ENCODE measurements at regions not wholly inside any gene's neighbourhood (a gene's known extent, or its start where the extent isn't known, plus 50 kb on each side); places are given as distances from the start of the nearest gene placed in this dataset.

- no peak overlapping the region for H3K27ac Mint-ChIP-seq
- DNase-seq (ENCODE audit: low spot score) = no peak
- H3K4me3 Mint-ChIP-seq = no peak overlapping the region
- H3K9me3 Mint-ChIP-seq = no peaks in the 10 kb centered on the region
- H3K27me3 Mint-ChIP-seq (ENCODE audit: low read depth) = no peaks in the 10 kb centered on the region
- H3K36me3 Mint-ChIP-seq (ENCODE audit: low read depth) = no peaks in the 10 kb centered on the region
- no peaks in the 10 kb centered on the region for H3K4me1 Mint-ChIP-seq (ENCODE audit: low read depth)
Observed at GRCh38 chrY:14139521-14139920, 83.5 kb downstream of the VCY1B start.

GRCh38 chrY:14145614-14146013 is 89.6 kb downstream of the VCY1B start:
- Mint-ChIP-seq H3K36me3 (ENCODE audit: low read depth) (no peaks in the 10 kb centered on the region), H3K4me1 (ENCODE audit: low read depth) (no peaks in the 10 kb centered on the region), H3K27ac (no peak overlapping the region), H3K9me3 (no peaks in the 10 kb centered on the region), H3K4me3 (no peak overlapping the region), H3K27me3 (ENCODE audit: low read depth) (no peaks in the 10 kb centered on the region)
- no peak for DNase-seq (ENCODE audit: low spot score)

GRCh38 chrY:14182776-14183175 is 126.7 kb downstream of the VCY1B start:
- Mint-ChIP-seq H3K4me3 (no peak overlapping the region), H3K4me1 (ENCODE audit: low read depth) (no peaks in the 10 kb centered on the region), H3K36me3 (ENCODE audit: low read depth) (no peaks in the 10 kb centered on the region), H3K27ac (no peak overlapping the region), H3K27me3 (ENCODE audit: low read depth) (no peaks in the 10 kb centered on the region), H3K9me3 (no peaks in the 10 kb centered on the region)
- no peak for DNase-seq (ENCODE audit: low spot score)

GRCh38 chrY:14222014-14222413 is 166.0 kb downstream of the VCY1B start:
- Mint-ChIP-seq H3K4me1 (ENCODE audit: low read depth) (no peaks in the 10 kb centered on the region), H3K9me3 (no peaks in the 10 kb centered on the region), H3K4me3 (no peak overlapping the region), H3K27me3 (ENCODE audit: low read depth) (no peaks in the 10 kb centered on the region), H3K36me3 (ENCODE audit: low read depth) (no peaks in the 10 kb centered on the region), H3K27ac (no peak overlapping the region)
- no peak for DNase-seq (ENCODE audit: low spot score)

- H3K36me3 Mint-ChIP-seq (ENCODE audit: low read depth) = no peaks in the 10 kb centered on the region
- H3K4me3 Mint-ChIP-seq = no peak overlapping the region
- no peaks in the 10 kb centered on the region for H3K27me3 Mint-ChIP-seq (ENCODE audit: low read depth)
- no peak overlapping the region for H3K27ac Mint-ChIP-seq
- no peak for DNase-seq (ENCODE audit: low spot score)
- H3K4me1 Mint-ChIP-seq (ENCODE audit: low read depth) = no peaks in the 10 kb centered on the region
- H3K9me3 Mint-ChIP-seq = no peaks in the 10 kb centered on the region
Observed at GRCh38 chrY:14231703-14232102, 175.7 kb downstream of the VCY1B start.

GRCh38 chrY:14235070-14235469 is 179.0 kb downstream of the VCY1B start:
- no peaks in the 10 kb centered on the region for H3K27me3 Mint-ChIP-seq (ENCODE audit: low read depth)
- H3K4me1 Mint-ChIP-seq (ENCODE audit: low read depth) = no peaks in the 10 kb centered on the region
- H3K4me3 Mint-ChIP-seq = no peak overlapping the region
- H3K36me3 Mint-ChIP-seq (ENCODE audit: low read depth) = no peaks in the 10 kb centered on the region
- H3K27ac Mint-ChIP-seq = no peak overlapping the region
- no peak for DNase-seq (ENCODE audit: low spot score)
- no peaks in the 10 kb centered on the region for H3K9me3 Mint-ChIP-seq

GRCh38 chrY:14238277-14238676 is 182.2 kb downstream of the VCY1B start:
- no peak overlapping the region for H3K27ac Mint-ChIP-seq
- H3K4me3 Mint-ChIP-seq = no peak overlapping the region
- no peak for DNase-seq (ENCODE audit: low spot score)
- H3K27me3 Mint-ChIP-seq (ENCODE audit: low read depth) = no peaks in the 10 kb centered on the region
- H3K9me3 Mint-ChIP-seq = no peaks in the 10 kb centered on the region
- no peaks in the 10 kb centered on the region for H3K36me3 Mint-ChIP-seq (ENCODE audit: low read depth)
- no peaks in the 10 kb centered on the region for H3K4me1 Mint-ChIP-seq (ENCODE audit: low read depth)

GRCh38 chrY:14246948-14247347 is 190.9 kb downstream of the VCY1B start:
- Mint-ChIP-seq H3K27me3 (ENCODE audit: low read depth) (no peaks in the 10 kb centered on the region), H3K4me1 (ENCODE audit: low read depth) (no peaks in the 10 kb centered on the region)

GRCh38 chrY:14248878-14249576 is 193.0 kb downstream of the VCY1B start:
- H3K4me3 Mint-ChIP-seq = no peak overlapping the region
- no peaks in the 10 kb centered on the region for H3K27me3 Mint-ChIP-seq (ENCODE audit: low read depth)
- H3K9me3 Mint-ChIP-seq = no peaks in the 10 kb centered on the region
- no peaks in the 10 kb centered on the region for H3K4me1 Mint-ChIP-seq (ENCODE audit: low read depth)
- DNase-seq (ENCODE audit: low spot score) = no peak
- H3K27ac Mint-ChIP-seq = no peak overlapping the region
- H3K36me3 Mint-ChIP-seq (ENCODE audit: low read depth) = no peaks in the 10 kb centered on the region

More at GRCh38 chrY:14246948-14247347, 190.9 kb downstream of the VCY1B start:
- Mint-ChIP-seq H3K4me3 (no peak overlapping the region), H3K27ac (no peak overlapping the region), H3K9me3 (no peaks in the 10 kb centered on the region), H3K36me3 (ENCODE audit: low read depth) (no peaks in the 10 kb centered on the region)
- DNase-seq (ENCODE audit: low spot score) = no peak

GRCh38 chrY:14255965-14256816 is 200.2 kb downstream of the VCY1B start:
- H3K27ac Mint-ChIP-seq = peak overlapping the region; percentile 75

GRCh38 chrY:14256817-14257168 is 200.8 kb downstream of the VCY1B start:
- no peak for DNase-seq (ENCODE audit: low spot score)
- no peaks in the 10 kb centered on the region for H3K36me3 Mint-ChIP-seq (ENCODE audit: low read depth)
- peak overlapping the region; percentile 75 for H3K27ac Mint-ChIP-seq
- peak overlapping the region; percentile 64 for H3K4me3 Mint-ChIP-seq
- H3K27me3 Mint-ChIP-seq (ENCODE audit: low read depth) = no peaks in the 10 kb centered on the region
- peaks cover 4% of the 10 kb centered on the region for H3K4me1 Mint-ChIP-seq (ENCODE audit: low read depth)
- no peaks in the 10 kb centered on the region for H3K9me3 Mint-ChIP-seq

More at GRCh38 chrY:14255965-14256816, 200.2 kb downstream of the VCY1B start:
- peaks cover 4% of the 10 kb centered on the region for H3K4me1 Mint-ChIP-seq (ENCODE audit: low read depth)
- H3K4me3 Mint-ChIP-seq = peak overlapping the region; percentile 64
- H3K9me3 Mint-ChIP-seq = no peaks in the 10 kb centered on the region
- no peak for DNase-seq (ENCODE audit: low spot score)
- no peaks in the 10 kb centered on the region for H3K27me3 Mint-ChIP-seq (ENCODE audit: low read depth)
- H3K36me3 Mint-ChIP-seq (ENCODE audit: low read depth) = no peaks in the 10 kb centered on the region

- Mint-ChIP-seq H3K27ac (no peak overlapping the region), H3K9me3 (peaks cover 5% of the 10 kb centered on the region), H3K4me3 (no peak overlapping the region), H3K27me3 (ENCODE audit: low read depth) (no peaks in the 10 kb centered on the region), H3K4me1 (ENCODE audit: low read depth) (no peaks in the 10 kb centered on the region), H3K36me3 (ENCODE audit: low read depth) (no peaks in the 10 kb centered on the region)
- no peak for DNase-seq (ENCODE audit: low spot score)
Observed at GRCh38 chrY:14277029-14277428, 221.0 kb downstream of the VCY1B start.

- Mint-ChIP-seq H3K4me1 (ENCODE audit: low read depth) (no peaks in the 10 kb centered on the region), H3K9me3 (no peaks in the 10 kb centered on the region), H3K4me3 (no peak overlapping the region), H3K27ac (no peak overlapping the region), H3K27me3 (ENCODE audit: low read depth) (no peaks in the 10 kb centered on the region), H3K36me3 (ENCODE audit: low read depth) (no peaks in the 10 kb centered on the region)
- no peak for DNase-seq (ENCODE audit: low spot score)
Observed at GRCh38 chrY:14290656-14291375, 233.5 kb upstream of the NLGN4Y start.

- H3K27ac Mint-ChIP-seq = no peak overlapping the region
- no peaks in the 10 kb centered on the region for H3K4me1 Mint-ChIP-seq (ENCODE audit: low read depth)
- DNase-seq (ENCODE audit: low spot score) = no peak
- H3K4me3 Mint-ChIP-seq = no peak overlapping the region
- H3K36me3 Mint-ChIP-seq (ENCODE audit: low read depth) = no peaks in the 10 kb centered on the region
- no peaks in the 10 kb centered on the region for H3K27me3 Mint-ChIP-seq (ENCODE audit: low read depth)
- no peaks in the 10 kb centered on the region for H3K9me3 Mint-ChIP-seq
Observed at GRCh38 chrY:14292382-14292781, 231.9 kb upstream of the NLGN4Y start.

All from T-helper 2 cell treated with Interferon-gamma antibody and Interleukin-4, amounts not matched to agents 5 μg/mL and 100 μg/mL, for 36 hours (primary cell).